ENCODE measurements at regions not wholly inside any gene's neighbourhood (a gene's known extent, or its start where the extent isn't known, plus 50 kb on each side); places are given as distances from the start of the nearest gene placed in this dataset.
A peak's percentile ranks its signal among the peaks of the same experiment; 100 is the strongest.

DNA sequence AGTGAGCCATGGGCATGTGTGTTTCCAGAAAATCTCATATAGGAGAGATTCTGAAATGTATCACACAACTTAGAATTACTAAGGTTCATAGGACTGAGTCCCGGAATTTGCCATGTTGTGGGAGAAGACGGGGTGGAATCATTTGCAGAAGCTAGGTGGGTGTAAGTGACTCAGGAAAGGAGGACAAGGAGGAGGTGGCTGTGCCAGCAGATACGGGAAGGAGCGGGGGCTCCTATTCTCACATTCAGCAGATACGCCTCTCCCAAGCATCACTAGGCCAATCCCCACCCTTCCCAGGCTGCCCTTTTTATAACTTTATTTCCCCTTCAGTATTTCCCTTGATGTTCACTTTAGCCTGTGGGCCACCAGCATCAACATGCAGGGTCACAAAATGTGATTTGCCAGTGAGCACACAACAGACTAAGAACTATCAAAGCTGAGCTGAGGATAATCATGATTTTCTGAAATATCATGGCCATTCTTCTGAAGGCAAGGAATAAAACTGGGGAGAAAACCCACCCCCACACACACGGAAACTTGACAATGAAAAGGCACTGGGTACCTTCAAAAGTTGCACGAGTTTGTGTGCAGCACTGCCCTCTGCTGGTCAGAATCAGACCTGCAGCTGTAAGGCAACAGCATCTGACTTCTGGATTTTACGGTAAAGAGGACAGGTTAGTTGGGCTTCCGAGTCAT is 133.2 kb downstream of the MTX3 start:
- peaks cover 4 to 11% of the 10 kb centered on the region in 2 experiments; a peak in 3 of 4 replicates for H3K4me1 ChIP-seq (ENCODE audit: control insufficient read depth in 1 of 2, insufficient read depth in 2 of 2, low read length in 2 of 2)
- H3K9ac ChIP-seq (ENCODE audit: low read length): no peak overlapping the region
- H2AFZ ChIP-seq (ENCODE audit: low read depth, low read length, poor library complexity, severe bottlenecking): peak overlapping the region; percentile 72
- BruUV-seq (replicated peaks): no TSS peak
- intact Hi-C loops (cut with micrococcal nuclease): loop anchor here (1.0 to 10.0 kb wide), 4 partner anchors 155 to 963 kb away; no protein-coding TSS in a partner anchor
- ChIA-PET CTCF (interaction anchor here (0.7 to 2.0 kb wide), 4 partner anchors 21 to 837 kb away, joined by 3 to 9 read pairs (median 3); no protein-coding TSS in a partner anchor), RAD21 (ENCODE audit: low non-redundant PET in 1 of 2, low total read pairs in 2 of 2, uncharacterized antibody in 2 of 2, unreplicated experiment in 2 of 2) (no interaction called here), POLR2A (interaction anchor here (0.6 kb wide), 1 partner anchor 724 kb away, joined by 4 read pairs; no protein-coding TSS in a partner anchor)
- H3K9me2 ChIP-seq (ENCODE audit: insufficient read depth): no peaks in the 10 kb centered on the region
- H3K27me3 ChIP-seq (ENCODE audit: insufficient read depth, low read length): no peaks in the 10 kb centered on the region
- ATAC-seq (peak; percentile 76), DNase-seq (ENCODE audit: low read depth, low spot score) (peak; percentile 49)
- no peak overlapping the region for H3K27ac ChIP-seq (ENCODE audit: low read depth, low read length)
- H4K20me1 ChIP-seq (ENCODE audit: insufficient read depth): no peaks in the 10 kb centered on the region
- H3K36me3 ChIP-seq (ENCODE audit: control insufficient read depth in 1 of 2, insufficient read depth in 2 of 2, low read length in 2 of 2): no peaks in the 10 kb centered on the region
- H3K4me3 ChIP-seq (replicated peaks in 1 of 2; ENCODE audit: low read depth in 1 of 2, low read length in 2 of 2): no peak overlapping the region
- no peaks in the 10 kb centered on the region for H3K9me3 ChIP-seq (ENCODE audit: control insufficient read depth in 1 of 2, insufficient read depth in 1 of 2, low read depth in 1 of 2, low read length in 2 of 2)
- H3K79me2 ChIP-seq (ENCODE audit: insufficient read depth, low read length): no peaks in the 10 kb centered on the region
- H3K4me2 ChIP-seq (ENCODE audit: low read length): peak overlapping the region; percentile 10; the same call in 1 of the 2 replicates
- TF ChIP-seq YY1 (IDR thresholded peaks at IDR 0.05; ENCODE audit: extremely low read depth, insufficient replicate concordance, low read depth, low read length) (no peak), JUND (IDR thresholded peaks at IDR 0.05) (no peak), EGR1 (IDR thresholded peaks at IDR 0.05; ENCODE audit: low read depth) (0 out of 2 replicates have a peak, but pooled peaks have one; percentile 15), SP1 (IDR thresholded peaks at IDR 0.05; ENCODE audit: low read depth) (no peak), CBX3 (IDR thresholded peaks at IDR 0.05; ENCODE audit: low read depth) (peak; percentile 44; the same call in 1 of the 2 replicates), POLR2A (IDR thresholded peaks at IDR 0.05; ENCODE audit: borderline replicate concordance, extremely low read depth, insufficient read depth, insufficient read length) (no peak), ZNF274 (IDR thresholded peaks at IDR 0.05; ENCODE audit: low read depth, low read length) (no peak), SIN3A (IDR thresholded peaks at IDR 0.05; ENCODE audit: low read depth) (no peak), TCF7L2 (IDR thresholded peaks at IDR 0.05; ENCODE audit: borderline replicate concordance, extremely low read depth, insufficient read depth, insufficient read length) (no peak), FOSL1 (IDR thresholded peaks at IDR 0.05; ENCODE audit: low read depth) (no peak), RAD21 (IDR thresholded peaks at IDR 0.05; ENCODE audit: low read depth) (peak; percentile 89), POLR2AphosphoS5 (IDR thresholded peaks at IDR 0.05; ENCODE audit: low read depth, low read length) (no peak), EZH2phosphoT487 (IDR thresholded peaks at IDR 0.05; ENCODE audit: borderline replicate concordance) (no peak), ZBTB33 (IDR thresholded peaks at IDR 0.05; ENCODE audit: extremely low read depth, insufficient replicate concordance, low read length) (no peak), EZH2 (IDR thresholded peaks at IDR 0.05) (no peak), ZFX (IDR thresholded peaks at IDR 0.05) (no peak), REST (IDR thresholded peaks at IDR 0.05; ENCODE audit: low read depth) (no peak)
- TF ChIP-seq, protein P1, sequence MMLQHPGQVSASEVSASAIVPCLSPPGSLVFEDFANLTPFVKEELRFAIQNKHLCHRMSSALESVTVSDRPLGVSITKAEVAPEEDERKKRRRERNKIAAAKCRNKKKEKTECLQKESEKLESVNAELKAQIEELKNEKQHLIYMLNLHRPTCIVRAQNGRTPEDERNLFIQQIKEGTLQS (IDR thresholded peaks at IDR 0.05): no peak
- TF ChIP-seq, protein P2, sequence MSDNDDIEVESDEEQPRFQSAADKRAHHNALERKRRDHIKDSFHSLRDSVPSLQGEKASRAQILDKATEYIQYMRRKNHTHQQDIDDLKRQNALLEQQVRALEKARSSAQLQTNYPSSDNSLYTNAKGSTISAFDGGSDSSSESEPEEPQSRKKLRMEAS (IDR thresholded peaks at IDR 0.05): 0 out of 2 replicates have a peak, but pooled peaks have one; percentile 24
